ENCODE measurements at regions not wholly inside any gene's neighbourhood (a gene's known extent, or its start where the extent isn't known, plus 50 kb on each side); places are given as distances from the start of the nearest gene placed in this dataset.

DNA sequence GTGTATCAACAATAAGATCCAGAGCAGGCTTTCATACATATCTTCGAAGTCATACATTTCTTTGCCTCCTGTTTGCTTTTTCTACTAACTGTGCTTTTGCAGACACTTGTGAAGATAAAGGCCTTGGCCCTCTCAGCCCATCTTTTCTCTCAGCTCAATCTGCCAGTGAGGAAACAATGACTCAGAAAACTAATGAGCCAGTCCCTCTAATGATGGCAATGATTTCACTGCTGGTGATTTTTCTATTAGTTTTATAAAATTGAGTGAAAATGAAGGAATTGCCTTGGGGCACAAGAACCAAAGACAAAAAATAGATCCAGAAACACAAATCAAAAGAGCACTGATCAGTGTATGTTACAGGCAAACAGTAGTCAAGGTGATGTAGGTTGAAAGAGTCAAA is 167.7 kb upstream of the PPP2R2B start:
- H3K36me3 Mint-ChIP-seq (ENCODE audit: insufficient read depth in 2 of 2) = no peaks in the 10 kb centered on the region
- H3K4me3 Mint-ChIP-seq = no peak overlapping the region
- no peak overlapping the region for H3K27ac Mint-ChIP-seq
- DNase-seq (no peak), ATAC-seq (replicated peaks in 1 of 2) (no peak)
- peaks cover 7% of the 10 kb centered on the region for H3K27me3 Mint-ChIP-seq (ENCODE audit: low read depth)
- H3K9me3 Mint-ChIP-seq = no peaks in the 10 kb centered on the region
- no peaks in the 10 kb centered on the region for H3K4me1 Mint-ChIP-seq (ENCODE audit: low read depth)

DNA sequence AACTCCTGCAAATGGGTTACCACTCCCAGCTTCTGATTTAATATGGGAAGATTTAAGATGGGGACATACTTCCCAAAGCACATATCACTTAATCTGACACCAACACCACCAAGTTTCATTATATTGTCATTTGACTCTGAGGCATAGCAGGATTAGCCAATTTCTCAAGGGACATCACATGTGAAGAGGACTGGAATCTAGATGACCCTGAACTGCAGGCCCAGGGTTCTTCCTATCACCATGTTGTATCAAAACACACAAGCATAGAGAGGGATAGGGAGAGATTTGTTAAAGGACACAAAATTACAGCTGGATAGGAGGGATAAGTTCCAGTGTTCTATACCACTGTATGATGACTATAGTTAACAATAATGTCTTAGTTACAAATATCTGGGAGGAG is 168.3 kb upstream of the PPP2R2B start:
- ATAC-seq (replicated peaks in 1 of 2) (no peak), DNase-seq (no peak)
- Mint-ChIP-seq H3K27me3 (ENCODE audit: low read depth) (peaks cover 7% of the 10 kb centered on the region), H3K36me3 (ENCODE audit: insufficient read depth in 2 of 2) (no peaks in the 10 kb centered on the region), H3K4me1 (ENCODE audit: low read depth) (no peaks in the 10 kb centered on the region), H3K9me3 (no peaks in the 10 kb centered on the region), H3K4me3 (no peak overlapping the region), H3K27ac (no peak overlapping the region)

GRCh38 chr5:147049764-147050163 is 171.2 kb upstream of the PPP2R2B start:
- H3K27ac Mint-ChIP-seq = no peak overlapping the region
- DNase-seq = no peak
- no peaks in the 10 kb centered on the region for H3K9me3 Mint-ChIP-seq
- peaks cover 7% of the 10 kb centered on the region for H3K27me3 Mint-ChIP-seq (ENCODE audit: low read depth)
- H3K4me1 Mint-ChIP-seq (ENCODE audit: low read depth) = no peaks in the 10 kb centered on the region
- no peak for ATAC-seq (replicated peaks in 1 of 2)
- H3K4me3 Mint-ChIP-seq = no peak overlapping the region
- H3K36me3 Mint-ChIP-seq (ENCODE audit: insufficient read depth in 2 of 2) = no peaks in the 10 kb centered on the region

- no peak overlapping the region for H3K4me3 Mint-ChIP-seq
- H3K27me3 Mint-ChIP-seq (ENCODE audit: low read depth) = peaks cover 7% of the 10 kb centered on the region
- H3K4me1 Mint-ChIP-seq (ENCODE audit: low read depth) = no peaks in the 10 kb centered on the region
- ATAC-seq (replicated peaks in 1 of 2) = no peak
- no peak overlapping the region for H3K27ac Mint-ChIP-seq
- no peaks in the 10 kb centered on the region for H3K9me3 Mint-ChIP-seq
- H3K36me3 Mint-ChIP-seq (ENCODE audit: insufficient read depth in 2 of 2) = no peaks in the 10 kb centered on the region
- DNase-seq = no peak
These were observed 171.6 kb upstream of the PPP2R2B start for GRCh38 chr5:147050172-147050571.

GRCh38 chr5:147051193-147051592 is 172.6 kb upstream of the PPP2R2B start:
- Mint-ChIP-seq H3K9me3 (no peaks in the 10 kb centered on the region), H3K4me1 (ENCODE audit: low read depth) (no peaks in the 10 kb centered on the region), H3K4me3 (no peak overlapping the region), H3K36me3 (ENCODE audit: insufficient read depth in 2 of 2) (no peaks in the 10 kb centered on the region), H3K27ac (no peak overlapping the region), H3K27me3 (ENCODE audit: low read depth) (peaks cover 7% of the 10 kb centered on the region)
- DNase-seq = no peak
- ATAC-seq (replicated peaks in 1 of 2) = no peak

- Mint-ChIP-seq H3K27me3 (ENCODE audit: low read depth) (peaks cover 7% of the 10 kb centered on the region), H3K27ac (no peak overlapping the region), H3K36me3 (ENCODE audit: insufficient read depth in 2 of 2) (no peaks in the 10 kb centered on the region), H3K4me1 (ENCODE audit: low read depth) (no peaks in the 10 kb centered on the region), H3K4me3 (no peak overlapping the region), H3K9me3 (no peaks in the 10 kb centered on the region)
- no peak for DNase-seq
- no peak for ATAC-seq (replicated peaks in 1 of 2)
These were observed 174.0 kb upstream of the PPP2R2B start for GRCh38 chr5:147052519-147052918.

- Mint-ChIP-seq H3K4me1 (ENCODE audit: low read depth) (no peaks in the 10 kb centered on the region), H3K27me3 (ENCODE audit: low read depth) (no peaks in the 10 kb centered on the region), H3K9me3 (no peaks in the 10 kb centered on the region), H3K36me3 (ENCODE audit: insufficient read depth in 2 of 2) (no peaks in the 10 kb centered on the region), H3K4me3 (no peak overlapping the region), H3K27ac (no peak overlapping the region)
- no peak for ATAC-seq (replicated peaks in 1 of 2)
- no peak for DNase-seq
These were observed 176.7 kb upstream of the PPP2R2B start for GRCh38 chr5:147055089-147055826.

DNA sequence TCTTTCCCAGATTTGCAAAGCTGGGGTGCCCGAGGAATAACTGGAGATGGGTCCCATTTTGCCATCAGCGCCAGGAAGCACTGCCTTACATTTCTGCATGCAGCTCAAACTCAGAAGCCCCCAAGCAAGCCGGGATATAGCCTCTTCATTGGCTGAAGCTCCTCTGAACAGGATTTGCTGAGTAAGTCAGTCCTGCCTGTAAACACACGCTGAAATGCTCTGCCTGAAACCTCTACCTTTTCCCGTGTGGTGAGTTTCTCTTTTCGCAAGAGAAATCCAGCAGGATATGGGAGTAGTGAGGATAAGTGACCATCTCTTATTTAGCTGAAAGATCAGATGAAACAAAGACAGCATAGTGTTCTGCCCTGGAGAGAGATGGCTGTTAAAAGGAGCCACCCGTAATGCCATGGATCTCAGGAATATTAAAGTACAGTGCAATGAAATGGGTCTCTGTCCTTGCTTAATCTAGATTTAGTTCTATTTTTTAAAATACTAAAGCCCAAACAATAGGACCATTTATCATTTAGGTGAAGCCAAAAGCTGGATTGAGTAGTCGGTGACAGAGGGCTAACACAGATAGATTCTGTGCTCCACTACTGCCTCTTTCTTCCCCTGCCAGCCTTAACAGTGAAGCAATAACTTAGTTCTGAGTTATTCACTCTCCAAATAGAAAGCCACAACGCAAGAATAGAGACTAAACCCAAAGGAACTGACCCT is 177.5 kb upstream of the PPP2R2B start:
- Mint-ChIP-seq H3K4me1 (ENCODE audit: low read depth) (no peaks in the 10 kb centered on the region), H3K36me3 (ENCODE audit: insufficient read depth in 2 of 2) (no peaks in the 10 kb centered on the region), H3K27ac (no peak overlapping the region), H3K27me3 (ENCODE audit: low read depth) (no peaks in the 10 kb centered on the region), H3K4me3 (no peak overlapping the region), H3K9me3 (no peaks in the 10 kb centered on the region)
- ATAC-seq (replicated peaks in 1 of 2) = no peak
- no peak for DNase-seq

DNA sequence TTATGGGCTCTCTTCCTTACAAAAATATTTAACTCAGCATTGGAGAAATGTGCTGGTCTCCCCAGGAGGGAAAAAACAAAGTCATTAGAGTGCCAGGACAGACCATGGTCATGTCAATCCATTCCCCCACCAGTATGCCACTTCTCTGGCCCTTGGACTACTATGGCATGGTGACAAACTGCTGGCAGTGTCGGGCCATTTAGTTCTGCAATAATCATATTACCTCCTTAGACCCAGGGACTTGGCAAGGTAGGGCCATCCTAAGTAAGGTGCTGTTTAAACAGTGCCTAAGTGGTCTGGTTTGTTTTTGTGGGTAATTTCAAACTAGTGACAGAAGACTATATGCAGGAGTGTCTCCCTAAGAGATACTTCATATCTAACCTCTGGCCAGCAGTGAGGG is 177.8 kb upstream of the STK32A start:
- H3K4me3 Mint-ChIP-seq = no peak overlapping the region
- H3K4me1 Mint-ChIP-seq (ENCODE audit: low read depth) = no peaks in the 10 kb centered on the region
- DNase-seq = no peak
- H3K9me3 Mint-ChIP-seq = no peaks in the 10 kb centered on the region
- H3K27ac Mint-ChIP-seq = no peak overlapping the region
- no peaks in the 10 kb centered on the region for H3K27me3 Mint-ChIP-seq (ENCODE audit: low read depth)
- no peaks in the 10 kb centered on the region for H3K36me3 Mint-ChIP-seq (ENCODE audit: insufficient read depth in 2 of 2)
- ATAC-seq (replicated peaks in 1 of 2) = no peak

DNA sequence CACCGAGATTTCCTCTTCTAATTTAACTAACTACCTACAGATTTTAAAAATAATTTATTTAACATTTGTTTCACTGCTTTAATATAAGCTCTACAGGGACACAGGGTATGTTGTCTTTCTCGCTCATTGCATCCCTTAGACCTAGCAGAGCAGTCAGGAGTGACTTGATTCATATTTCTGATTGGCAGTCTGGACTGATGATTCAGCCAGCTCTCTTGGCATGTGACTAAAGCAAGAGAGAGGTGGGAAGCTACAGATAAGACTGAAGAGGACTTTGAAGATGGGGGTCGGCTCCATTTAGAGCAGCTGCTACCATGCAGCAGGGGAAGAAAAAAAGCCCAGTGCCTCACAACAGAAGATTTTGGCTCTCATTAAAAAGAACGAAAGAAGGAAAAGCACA is 173.4 kb upstream of the STK32A start:
- H3K36me3 Mint-ChIP-seq (ENCODE audit: insufficient read depth in 2 of 2) = no peaks in the 10 kb centered on the region
- no peak overlapping the region for H3K4me3 Mint-ChIP-seq
- H3K27ac Mint-ChIP-seq = no peak overlapping the region
- ATAC-seq (replicated peaks in 1 of 2) (no peak), DNase-seq (no peak)
- no peaks in the 10 kb centered on the region for H3K9me3 Mint-ChIP-seq
- peaks cover 5% of the 10 kb centered on the region for H3K4me1 Mint-ChIP-seq (ENCODE audit: low read depth)
- H3K27me3 Mint-ChIP-seq (ENCODE audit: low read depth) = no peaks in the 10 kb centered on the region

GRCh38 chr5:147062427-147062826 is 172.4 kb upstream of the STK32A start:
- ATAC-seq (replicated peaks in 1 of 2) (no peak), DNase-seq (no peak)
- H3K9me3 Mint-ChIP-seq = peaks cover 0 to 2% of the 10 kb centered on the region in 2 donors
- no peaks in the 10 kb centered on the region for H3K27me3 Mint-ChIP-seq (ENCODE audit: low read depth)
- H3K27ac Mint-ChIP-seq = no peak overlapping the region
- no peak overlapping the region for H3K4me3 Mint-ChIP-seq
- H3K4me1 Mint-ChIP-seq (ENCODE audit: low read depth) = peaks cover 5% of the 10 kb centered on the region
- no peaks in the 10 kb centered on the region for H3K36me3 Mint-ChIP-seq (ENCODE audit: insufficient read depth in 2 of 2)

DNA sequence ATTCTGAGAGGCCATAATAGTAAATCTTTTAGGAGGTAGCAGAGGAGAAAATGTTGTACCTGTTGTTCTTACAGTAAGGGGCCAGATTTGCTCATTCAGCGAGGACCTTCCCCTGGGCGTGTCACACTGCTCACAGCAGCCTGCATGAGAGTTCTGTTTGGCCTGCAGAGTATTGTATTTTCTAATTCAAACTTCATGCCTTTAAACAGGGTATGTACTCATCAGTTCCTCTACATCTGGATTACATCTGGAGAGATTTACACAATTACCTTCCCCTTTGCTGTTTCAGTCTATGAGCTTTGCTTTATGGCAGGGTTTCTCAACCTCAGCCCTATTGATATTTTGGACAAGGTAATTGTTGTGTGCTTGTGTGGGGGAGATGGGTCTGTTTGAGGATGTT is 170.9 kb upstream of the STK32A start:
- Mint-ChIP-seq H3K9me3 (peaks cover 0 to 2% of the 10 kb centered on the region in 2 donors), H3K36me3 (ENCODE audit: insufficient read depth in 2 of 2) (no peaks in the 10 kb centered on the region), H3K27me3 (ENCODE audit: low read depth) (no peaks in the 10 kb centered on the region), H3K4me1 (ENCODE audit: low read depth) (peaks cover 5% of the 10 kb centered on the region), H3K27ac (no peak overlapping the region), H3K4me3 (no peak overlapping the region)
- no peak for DNase-seq
- no peak for ATAC-seq (replicated peaks in 1 of 2)

DNA sequence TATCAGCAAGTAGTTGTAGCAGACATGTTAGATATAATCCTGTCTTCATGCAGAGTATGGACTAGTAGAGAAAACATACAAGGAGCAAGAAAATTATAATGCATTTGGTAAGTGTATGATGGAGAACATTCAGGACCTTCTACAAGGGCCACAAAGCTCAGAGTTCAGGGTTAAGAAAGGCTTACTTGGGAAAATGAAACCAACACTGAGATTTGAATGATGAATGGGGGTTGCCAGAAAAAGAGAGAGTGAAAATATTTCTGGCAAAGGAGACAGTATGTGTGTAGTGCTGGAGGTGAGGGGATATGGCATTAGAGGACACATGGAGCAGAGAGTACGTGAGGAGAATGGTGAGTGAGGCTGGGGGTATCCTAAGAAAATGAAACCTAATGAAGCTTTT is 169.8 kb upstream of the STK32A start:
- H3K36me3 Mint-ChIP-seq (ENCODE audit: insufficient read depth in 2 of 2) = no peaks in the 10 kb centered on the region
- H3K27me3 Mint-ChIP-seq (ENCODE audit: low read depth) = no peaks in the 10 kb centered on the region
- DNase-seq (no peak), ATAC-seq (replicated peaks in 1 of 2) (peak in 1 of 2 donors; percentile 15)
- peaks cover 5% of the 10 kb centered on the region for H3K4me1 Mint-ChIP-seq (ENCODE audit: low read depth)
- H3K9me3 Mint-ChIP-seq = peaks cover 0 to 2% of the 10 kb centered on the region in 2 donors
- H3K4me3 Mint-ChIP-seq = no peak overlapping the region
- H3K27ac Mint-ChIP-seq = no peak overlapping the region

DNA sequence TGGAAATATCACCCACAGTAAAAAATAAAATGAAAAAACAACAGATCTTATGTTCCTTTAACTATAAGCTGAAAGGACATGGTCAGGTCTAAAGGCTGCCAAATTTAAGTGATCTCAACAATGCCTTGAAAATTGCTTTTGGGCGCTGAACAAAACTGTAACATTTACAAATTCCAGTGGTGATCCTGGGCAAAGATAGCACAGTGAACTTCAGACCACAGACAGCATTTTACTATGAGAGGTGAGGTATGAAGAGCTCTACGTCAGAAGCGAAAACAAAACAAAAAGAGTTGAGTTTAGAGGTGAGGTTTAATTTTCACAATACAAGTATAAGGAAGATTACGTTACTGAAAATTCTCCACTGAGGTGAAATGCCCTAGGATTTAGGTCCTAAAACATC is 165.8 kb upstream of the STK32A start:
- Mint-ChIP-seq H3K9me3 (peaks cover 0 to 2% of the 10 kb centered on the region in 2 donors), H3K27me3 (ENCODE audit: low read depth) (no peaks in the 10 kb centered on the region), H3K36me3 (ENCODE audit: insufficient read depth in 2 of 2) (no peaks in the 10 kb centered on the region), H3K27ac (no peak overlapping the region), H3K4me1 (ENCODE audit: low read depth) (peaks cover 5% of the 10 kb centered on the region), H3K4me3 (no peak overlapping the region)
- no peak for ATAC-seq (replicated peaks in 1 of 2)
- DNase-seq = no peak
